LoVo (cell line): ENCODE measurements at regions not wholly inside any gene's neighbourhood (a gene's known extent, or its start where the extent isn't known, plus 50 kb on each side); places are given as distances from the start of the nearest gene placed in this dataset.

Experiments
- DNase-seq: peaks from one replicate; pipeline ENCODE4 v3.0.0-alpha.2; 2016; ENCODE audit warnings: low spot score

GRCh38 chr11:113553915-113554314 is 78.7 kb upstream of the DRD2 start:
- no peak for DNase-seq

DNA sequence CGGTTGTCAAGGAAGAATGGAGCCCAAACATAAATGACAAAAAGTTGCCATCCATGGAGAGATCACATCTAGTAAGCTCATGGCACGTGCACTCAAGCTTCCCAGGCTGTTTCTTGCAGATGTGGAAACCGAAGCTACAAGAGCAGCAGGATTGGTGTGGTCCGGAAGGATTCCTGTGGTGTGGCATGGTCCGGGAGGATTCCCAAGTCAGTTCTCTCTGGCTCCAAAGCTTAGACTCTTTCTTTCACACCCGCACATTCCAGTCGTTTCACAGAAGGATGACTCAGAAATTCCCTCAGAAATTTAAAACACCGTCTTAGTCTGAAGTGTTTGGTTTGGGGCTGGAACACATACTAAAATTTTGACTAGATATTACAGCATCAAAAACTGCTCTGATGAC is 78.0 kb upstream of the DRD2 start:
- peak; percentile 43 for DNase-seq

DNA sequence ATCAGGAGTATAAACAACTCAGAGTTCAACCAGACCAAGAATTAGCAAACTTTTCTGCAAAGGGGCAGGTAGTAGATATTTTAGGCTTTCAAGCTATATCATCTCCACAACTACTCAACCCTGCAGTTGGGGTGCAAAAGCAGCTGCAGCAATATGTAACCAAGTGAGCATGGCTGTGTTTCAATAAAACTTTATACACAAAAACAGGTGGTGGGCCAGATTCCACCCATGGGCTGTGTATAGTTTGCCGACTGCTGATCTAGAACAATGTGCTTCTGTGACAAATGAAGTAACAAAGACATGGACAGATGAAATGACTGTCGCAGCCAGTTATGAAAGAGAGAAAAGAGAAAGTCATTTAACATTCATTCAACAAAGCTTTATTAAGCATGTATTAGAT is 77.1 kb upstream of the DRD2 start:
- DNase-seq, result no peak

GRCh38 chr11:113551645-113552044 is 76.4 kb upstream of the DRD2 start:
- DNase-seq, result no peak

DNA sequence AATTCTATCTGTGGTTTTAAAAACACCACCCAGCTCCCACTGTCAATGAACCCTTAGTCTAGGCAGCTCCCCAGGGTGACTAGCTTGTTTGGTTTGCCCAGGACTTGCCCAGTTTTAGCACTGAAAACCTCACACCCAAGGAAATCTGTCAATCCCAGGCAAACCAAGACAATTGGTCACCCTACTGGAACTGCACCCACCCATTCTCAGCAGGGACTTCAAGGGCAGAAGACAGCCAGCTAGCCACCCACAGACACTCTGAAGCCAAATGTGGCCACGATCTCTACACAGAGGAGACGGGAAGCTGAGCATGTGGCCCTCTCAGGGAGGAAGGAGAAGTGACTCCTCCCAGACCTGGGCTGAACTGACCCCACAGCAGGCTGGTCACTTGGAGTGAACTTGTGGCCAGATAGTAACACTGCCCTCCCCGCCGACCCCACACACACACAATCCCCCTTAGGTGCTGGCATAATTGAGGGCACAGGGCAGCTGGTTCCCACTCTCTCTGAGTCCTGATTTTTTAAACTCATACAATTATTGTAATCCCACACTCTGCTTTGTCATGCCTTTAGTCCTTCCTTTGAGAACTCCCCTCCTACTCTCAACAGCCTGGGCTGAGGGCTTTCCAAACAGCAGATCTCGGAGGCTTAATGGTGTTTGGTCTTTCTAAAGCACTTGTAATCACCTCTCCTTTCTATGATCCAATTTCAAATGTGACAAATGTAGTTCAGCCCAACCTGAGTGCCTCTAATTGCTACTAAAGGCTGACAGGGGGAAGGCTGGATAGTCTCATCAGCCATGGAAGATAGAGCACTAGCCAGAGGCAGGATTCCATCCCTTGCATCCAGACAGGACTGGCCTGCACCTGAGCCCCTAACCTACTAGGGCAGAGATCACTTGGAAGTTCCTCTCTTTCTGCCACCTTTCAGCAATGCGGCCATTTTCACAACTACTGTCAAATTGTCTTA is 74.7 kb upstream of the DRD2 start:
- DNase-seq, result no peak

DNA sequence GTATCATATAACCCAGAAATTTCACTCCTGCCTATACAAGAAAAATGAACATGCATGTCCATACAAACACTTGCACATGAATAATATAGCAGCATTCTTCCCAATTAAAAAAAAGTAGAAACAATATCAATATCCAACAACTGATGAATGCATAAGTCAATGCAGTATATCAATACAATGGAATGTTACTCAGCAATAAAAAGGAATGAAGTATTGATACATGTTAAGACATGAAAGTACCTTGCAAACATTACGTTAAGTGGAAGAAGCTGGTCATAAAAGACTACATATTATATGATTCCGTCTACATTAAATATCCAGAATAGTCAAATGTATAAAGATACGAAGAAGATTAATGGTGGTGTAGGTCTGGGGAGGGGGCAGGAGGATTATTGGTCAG is 73.9 kb upstream of the DRD2 start:
- no peak for DNase-seq

- no peak for DNase-seq
These were observed 72.5 kb upstream of the DRD2 start for GRCh38 chr11:113547739-113548138.

GRCh38 chr11:113546757-113547507 is 71.7 kb upstream of the DRD2 start:
- no peak for DNase-seq

DNA sequence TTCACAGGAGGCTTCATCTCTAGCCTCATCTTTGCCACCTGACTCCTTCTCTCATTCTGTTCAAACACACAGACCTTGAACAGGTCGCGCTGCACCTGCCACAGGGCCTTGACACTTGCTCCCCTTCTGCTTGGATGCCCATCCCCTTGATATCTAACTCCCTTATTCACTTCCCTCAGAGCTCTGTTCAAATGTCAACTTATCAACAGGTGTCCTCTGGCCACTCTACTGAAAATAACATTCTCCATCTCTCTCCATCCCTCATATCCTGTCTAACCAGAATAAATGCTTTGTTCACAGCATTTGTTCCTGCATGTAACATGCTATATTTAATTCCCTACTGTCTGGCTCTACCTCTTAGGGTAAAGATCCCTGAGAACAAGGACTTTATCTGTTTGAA is 67.2 kb upstream of the DRD2 start:
- DNase-seq, result no peak

DNA sequence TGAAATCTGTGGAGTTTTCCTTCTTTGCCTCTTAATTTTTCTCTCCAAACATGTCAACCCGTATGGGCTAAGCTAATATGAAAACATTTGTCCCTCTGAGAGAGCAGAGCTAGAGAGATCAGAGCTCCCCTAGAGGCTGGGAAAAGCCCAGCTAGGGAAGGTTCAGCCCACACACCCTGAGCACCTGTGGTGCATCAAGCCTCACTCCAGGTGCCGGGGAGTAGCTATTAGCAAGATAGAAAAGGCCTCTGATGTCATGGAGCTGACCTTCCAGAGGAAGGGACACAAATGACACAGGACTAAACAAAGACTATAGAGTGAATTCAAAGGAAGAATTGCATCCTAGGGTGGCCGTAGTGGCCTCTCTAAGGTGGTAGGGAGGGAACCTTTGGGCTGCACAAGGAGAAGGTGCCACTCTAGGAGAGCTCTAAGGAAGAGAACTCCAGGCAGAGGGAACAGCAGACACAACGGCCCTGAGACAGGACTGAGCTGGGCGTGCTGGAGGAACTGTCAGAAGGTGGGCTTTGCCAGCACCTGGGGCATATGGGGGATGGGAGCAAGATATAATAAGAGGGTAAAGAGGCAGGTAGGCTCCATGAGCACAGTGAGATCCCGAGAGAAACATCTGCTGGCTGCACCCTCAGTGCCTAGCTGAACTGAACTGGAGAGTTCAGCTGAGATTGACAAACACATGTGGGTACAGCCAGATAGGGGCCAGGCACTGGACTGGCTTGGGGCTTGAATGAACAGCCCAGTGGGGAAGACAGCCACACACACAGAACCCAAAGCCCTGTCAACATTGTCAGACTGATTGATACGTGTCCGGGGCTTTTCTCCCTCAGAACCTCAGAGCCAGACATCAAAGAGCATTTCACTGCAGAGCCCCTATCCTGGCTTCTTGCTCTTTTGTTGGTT is 65.5 kb upstream of the DRD2 start:
- no peak for DNase-seq

DNA sequence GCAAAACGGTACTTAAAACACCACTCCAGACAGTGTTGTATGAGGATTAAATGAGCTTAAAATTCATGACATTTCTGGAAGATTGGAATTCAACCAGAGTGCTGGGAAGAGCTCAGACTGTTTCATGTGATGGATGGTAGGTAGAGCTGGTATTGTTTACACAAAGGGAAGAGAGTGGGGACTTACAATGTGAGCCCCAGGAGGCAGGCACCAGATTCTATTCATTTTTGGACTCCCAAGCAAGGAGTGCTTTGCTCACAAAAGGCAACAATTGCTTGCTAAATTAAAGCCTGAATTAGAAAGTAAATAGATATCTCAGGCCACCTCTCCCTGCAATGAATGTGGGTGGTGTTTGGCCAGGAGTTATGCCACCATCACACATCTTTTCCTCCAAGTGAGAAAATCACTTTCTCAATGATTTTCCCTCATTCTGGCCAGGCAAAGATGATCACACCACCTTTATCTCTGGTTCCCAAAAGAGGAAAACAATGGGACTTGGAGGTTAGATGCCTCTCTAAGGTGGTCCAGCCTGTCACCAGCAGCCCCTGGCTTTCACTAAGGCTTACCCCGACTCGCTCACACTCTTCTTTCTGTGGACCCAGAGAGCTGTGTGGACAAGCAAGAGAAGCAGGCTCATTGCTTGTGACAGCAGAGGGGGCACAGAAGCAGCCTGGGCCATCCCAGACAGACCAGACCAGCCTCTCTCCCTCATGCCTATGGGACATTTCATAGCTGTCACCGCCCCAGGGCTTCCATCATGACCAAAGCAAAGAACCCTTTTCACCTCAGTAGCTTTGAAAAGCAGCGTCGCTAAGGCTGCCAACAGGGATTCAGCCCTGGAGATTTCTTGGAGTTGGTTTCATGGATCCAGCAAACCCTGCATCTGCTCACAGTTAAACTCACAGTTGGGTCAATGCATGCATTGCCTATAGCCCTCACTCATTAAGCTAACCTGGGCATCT is 63.5 kb upstream of the DRD2 start:
- no peak for DNase-seq

- DNase-seq, result no peak
These were observed 59.4 kb upstream of the DRD2 start for GRCh38 chr11:113534625-113535024.

DNA sequence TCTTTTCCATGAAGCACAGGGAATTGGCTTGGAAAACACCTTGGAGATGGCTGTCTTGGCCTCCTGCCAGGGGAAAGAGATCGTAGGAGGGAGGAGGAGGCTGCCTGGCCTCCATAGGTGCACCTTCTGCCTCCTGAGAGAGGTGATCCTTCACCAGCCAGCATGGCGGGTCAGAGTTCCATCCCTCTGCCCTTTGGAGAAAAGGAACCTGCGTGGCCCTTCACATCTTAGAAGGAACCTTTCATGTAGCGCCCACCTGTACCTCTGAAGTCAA is 58.2 kb upstream of the DRD2 start:
- DNase-seq, result no peak

GRCh38 chr11:113532697-113533424 is 57.7 kb upstream of the DRD2 start:
- peak; percentile 72 for DNase-seq

DNA sequence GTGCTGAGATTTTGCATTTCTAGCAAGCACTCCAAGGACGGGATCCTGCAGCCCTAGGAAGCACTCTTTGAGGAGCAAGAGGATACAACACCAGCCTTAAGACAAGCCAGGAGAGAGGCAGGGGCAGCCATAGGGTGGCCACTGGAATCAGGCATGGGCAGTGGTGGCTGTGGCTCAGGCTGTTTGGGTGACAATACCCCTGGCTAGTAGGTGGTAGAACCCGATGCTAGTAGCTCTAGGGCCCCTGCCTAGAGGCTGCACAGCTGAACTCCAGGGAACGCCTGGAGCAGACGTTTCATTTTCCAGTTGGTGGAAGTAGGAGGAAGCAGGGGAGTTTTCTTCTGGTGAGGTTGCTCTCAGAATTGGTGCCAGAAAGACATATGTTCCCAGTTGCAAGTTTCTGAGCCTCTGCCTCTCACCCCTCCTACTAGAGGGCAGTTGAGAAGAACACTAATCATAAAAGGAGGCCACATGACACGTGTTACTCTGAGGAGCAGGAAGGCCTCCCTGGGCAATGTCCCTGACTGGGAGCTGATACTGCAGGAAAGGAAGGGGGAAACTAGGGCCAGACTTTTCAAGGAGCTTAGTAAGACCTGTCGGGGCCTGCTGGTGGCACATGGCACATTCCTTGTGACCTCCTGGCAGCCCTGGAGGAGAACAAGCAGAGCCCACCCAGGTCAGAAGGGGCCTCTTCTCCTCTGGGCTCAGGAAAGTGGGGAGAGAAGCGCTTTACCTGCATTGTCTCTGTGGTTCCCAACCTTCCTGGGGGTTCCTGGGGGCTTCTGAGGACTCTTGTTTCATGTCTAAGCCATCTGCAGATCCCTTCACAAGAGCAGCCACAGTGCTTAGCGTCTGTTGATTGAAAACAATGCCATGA is 56.6 kb upstream of the DRD2 start:
- DNase-seq, result no peak

GRCh38 chr11:113531083-113531482 is 55.9 kb upstream of the DRD2 start:
- no peak for DNase-seq

- DNase-seq, result no peak
These were observed 54.4 kb upstream of the DRD2 start for GRCh38 chr11:113529606-113530005.

- no peak for DNase-seq
These were observed 53.8 kb upstream of the DRD2 start for GRCh38 chr11:113528982-113529381.

GRCh38 chr11:113526521-113526920 is 51.3 kb upstream of the DRD2 start:
- no peak for DNase-seq
